ENCODE measurements at regions not wholly inside any gene's neighbourhood (a gene's known extent, or its start where the extent isn't known, plus 50 kb on each side); places are given as distances from the start of the nearest gene placed in this dataset.

DNA sequence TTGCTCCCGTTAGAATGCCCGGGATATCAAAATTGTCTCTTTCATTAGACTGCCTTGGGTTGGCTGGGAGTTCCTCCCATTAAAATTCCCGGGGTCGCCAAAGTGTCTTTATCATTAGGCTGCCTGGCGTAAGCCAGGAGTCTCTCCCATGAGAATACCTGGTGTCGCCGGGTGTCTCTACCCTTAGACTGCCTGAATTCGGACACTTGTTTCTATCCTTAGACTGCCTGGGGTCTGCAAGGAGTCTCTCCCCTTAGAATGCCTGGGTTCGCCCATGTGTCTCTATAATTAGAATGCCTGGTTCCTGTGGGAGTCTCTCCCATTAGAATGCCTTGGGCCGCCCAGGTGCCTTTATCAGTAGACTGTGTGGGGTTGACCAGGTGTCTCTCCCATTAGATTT is 1538.2 kb downstream of the UQCRFS1 start:
- TF ChIP-seq, protein P1, sequence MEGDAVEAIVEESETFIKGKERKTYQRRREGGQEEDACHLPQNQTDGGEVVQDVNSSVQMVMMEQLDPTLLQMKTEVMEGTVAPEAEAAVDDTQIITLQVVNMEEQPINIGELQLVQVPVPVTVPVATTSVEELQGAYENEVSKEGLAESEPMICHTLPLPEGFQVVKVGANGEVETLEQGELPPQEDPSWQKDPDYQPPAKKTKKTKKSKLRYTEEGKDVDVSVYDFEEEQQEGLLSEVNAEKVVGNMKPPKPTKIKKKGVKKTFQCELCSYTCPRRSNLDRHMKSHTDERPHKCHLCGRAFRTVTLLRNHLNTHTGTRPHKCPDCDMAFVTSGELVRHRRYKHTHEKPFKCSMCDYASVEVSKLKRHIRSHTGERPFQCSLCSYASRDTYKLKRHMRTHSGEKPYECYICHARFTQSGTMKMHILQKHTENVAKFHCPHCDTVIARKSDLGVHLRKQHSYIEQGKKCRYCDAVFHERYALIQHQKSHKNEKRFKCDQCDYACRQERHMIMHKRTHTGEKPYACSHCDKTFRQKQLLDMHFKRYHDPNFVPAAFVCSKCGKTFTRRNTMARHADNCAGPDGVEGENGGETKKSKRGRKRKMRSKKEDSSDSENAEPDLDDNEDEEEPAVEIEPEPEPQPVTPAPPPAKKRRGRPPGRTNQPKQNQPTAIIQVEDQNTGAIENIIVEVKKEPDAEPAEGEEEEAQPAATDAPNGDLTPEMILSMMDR (IDR thresholded peaks at IDR 0.05; ENCODE audit: insufficient read depth, low read length) = no peak
- TF ChIP-seq POLR2AphosphoS5 (IDR thresholded peaks at IDR 0.05; ENCODE audit: low read depth) (no peak), SPI1 (IDR thresholded peaks at IDR 0.05; ENCODE audit: borderline replicate concordance, low read depth) (no peak)
